Bronchial epithelial cell (primary cell): ENCODE measurements at regions not wholly inside any gene's neighbourhood (a gene's known extent, or its start where the extent isn't known, plus 50 kb on each side); places are given as distances from the start of the nearest gene placed in this dataset.

Experiments used
- DNase-seq: peaks from one replicate; pipeline ENCODE4 v3.0.0-alpha.2; 2010; ENCODE audit warnings: low read depth
- FAIRE-seq: peaks from 2 replicates; lab custom pipeline; 2011; peaks lifted over from hg19 to GRCh38; lab: Jason Lieb, UNC
- H3K27me3 ChIP-seq: 2 replicates; pipeline ENCODE4 v1.5.1; 2011; ENCODE audit warnings: low read length; ENCODE audit not compliant: control insufficient read depth, insufficient read depth
- H3K36me3 ChIP-seq: 2 replicates; pipeline ENCODE4 v1.5.1; 2011; ENCODE audit warnings: low read length; ENCODE audit not compliant: control insufficient read depth, insufficient read depth
- H3K4me3 ChIP-seq: 2 replicates; pipeline ENCODE4 v1.5.1; 2011; ENCODE audit warnings: mild to moderate bottlenecking, low read depth, low read length, control low read depth
- TF ChIP-seq, protein P1 (sequence below): IDR thresholded peaks from 2 replicates; pipeline ENCODE4 v1.5.1; 2011; ENCODE audit warnings: mild to moderate bottlenecking, moderate library complexity, low read length, control low read depth, inconsistent platforms; ENCODE audit not compliant: insufficient read depth, severe bottlenecking

- TF ChIP-seq, protein P1, sequence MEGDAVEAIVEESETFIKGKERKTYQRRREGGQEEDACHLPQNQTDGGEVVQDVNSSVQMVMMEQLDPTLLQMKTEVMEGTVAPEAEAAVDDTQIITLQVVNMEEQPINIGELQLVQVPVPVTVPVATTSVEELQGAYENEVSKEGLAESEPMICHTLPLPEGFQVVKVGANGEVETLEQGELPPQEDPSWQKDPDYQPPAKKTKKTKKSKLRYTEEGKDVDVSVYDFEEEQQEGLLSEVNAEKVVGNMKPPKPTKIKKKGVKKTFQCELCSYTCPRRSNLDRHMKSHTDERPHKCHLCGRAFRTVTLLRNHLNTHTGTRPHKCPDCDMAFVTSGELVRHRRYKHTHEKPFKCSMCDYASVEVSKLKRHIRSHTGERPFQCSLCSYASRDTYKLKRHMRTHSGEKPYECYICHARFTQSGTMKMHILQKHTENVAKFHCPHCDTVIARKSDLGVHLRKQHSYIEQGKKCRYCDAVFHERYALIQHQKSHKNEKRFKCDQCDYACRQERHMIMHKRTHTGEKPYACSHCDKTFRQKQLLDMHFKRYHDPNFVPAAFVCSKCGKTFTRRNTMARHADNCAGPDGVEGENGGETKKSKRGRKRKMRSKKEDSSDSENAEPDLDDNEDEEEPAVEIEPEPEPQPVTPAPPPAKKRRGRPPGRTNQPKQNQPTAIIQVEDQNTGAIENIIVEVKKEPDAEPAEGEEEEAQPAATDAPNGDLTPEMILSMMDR, result no peak
- Histone ChIP-seq H3K36me3 (no peaks in the 10 kb centered on the region), H3K27me3 (no peaks in the 10 kb centered on the region), H3K4me3 (no peak overlapping the region)
- DNase-seq (peak; percentile 59), FAIRE-seq (no peak)
Measured at GRCh38 chr2:71843391-71843850, 304.2 kb downstream of the CYP26B1 start.

DNA sequence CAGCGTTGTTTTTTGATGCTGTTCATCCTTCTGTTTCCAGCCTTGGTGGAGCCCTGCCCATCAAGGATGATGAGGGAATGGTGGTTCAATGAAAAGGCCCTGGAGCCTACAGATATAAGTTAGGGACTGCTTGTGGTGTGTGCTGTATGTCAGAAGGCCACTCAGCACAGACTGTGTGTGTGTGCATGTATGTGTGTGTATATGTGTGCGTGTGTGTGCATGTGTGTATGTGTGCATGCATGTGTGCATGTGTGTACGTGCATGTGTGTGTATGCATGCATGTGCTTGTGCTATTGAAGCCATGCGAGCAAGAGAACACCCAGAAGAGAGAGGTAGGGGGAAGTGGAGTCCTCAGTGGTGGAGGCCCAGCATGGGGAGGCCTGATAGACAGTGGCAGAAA is 304.9 kb downstream of the CYP26B1 start:
- DNase-seq (no peak), FAIRE-seq (no peak)
- TF ChIP-seq, protein P1, result no peak
- no peak overlapping the region for H3K4me3 ChIP-seq
- H3K27me3 ChIP-seq, result no peaks in the 10 kb centered on the region
- no peaks in the 10 kb centered on the region for H3K36me3 ChIP-seq

- DNase-seq (no peak), FAIRE-seq (no peak)
- H3K36me3 ChIP-seq, result no peaks in the 10 kb centered on the region
- H3K27me3 ChIP-seq, result no peaks in the 10 kb centered on the region
- H3K4me3 ChIP-seq, result no peak overlapping the region
- TF ChIP-seq, protein P1, result no peak
Measured at GRCh38 chr2:71839826-71840225, 307.8 kb downstream of the CYP26B1 start.

- no peaks in the 10 kb centered on the region for H3K36me3 ChIP-seq
- TF ChIP-seq, protein P1, result no peak
- peaks cover 2% of the 10 kb centered on the region for H3K27me3 ChIP-seq
- FAIRE-seq (no peak), DNase-seq (no peak)
- H3K4me3 ChIP-seq, result no peak overlapping the region
Measured at GRCh38 chr2:71834796-71835195, 312.9 kb downstream of the CYP26B1 start.

DNA sequence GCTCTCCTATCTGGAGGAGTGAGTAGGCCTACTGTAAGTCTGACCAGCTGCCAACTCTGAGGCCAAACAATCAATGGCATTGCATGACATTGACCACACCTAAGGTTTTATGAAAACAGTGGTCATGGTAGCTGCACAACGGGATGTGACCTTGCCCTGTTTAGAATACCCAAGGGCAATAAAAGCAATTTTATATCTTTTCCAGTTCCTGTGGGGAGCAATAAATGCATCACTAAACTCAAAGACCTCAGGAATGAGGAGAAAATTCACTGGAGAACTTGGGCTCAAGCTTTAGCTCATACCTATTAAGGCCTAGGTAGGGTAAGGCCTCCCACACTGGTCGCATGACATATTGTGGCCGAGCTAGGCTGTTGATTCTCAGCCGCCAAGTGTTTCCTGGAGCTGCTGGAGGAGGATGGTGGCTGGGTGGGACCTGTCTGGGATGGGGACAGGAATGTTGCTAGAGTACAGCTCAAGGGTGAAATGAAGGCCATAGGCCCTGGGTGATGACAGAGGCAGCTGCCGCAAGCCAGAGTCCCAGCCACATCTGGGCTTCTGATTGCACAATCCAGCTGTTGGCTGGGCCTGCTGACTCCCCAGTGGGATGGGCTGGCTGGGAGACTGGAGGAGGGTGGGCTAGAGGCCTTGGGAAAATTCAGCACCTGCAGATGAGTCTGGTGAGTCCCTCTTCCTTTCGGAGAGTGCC is 313.7 kb downstream of the CYP26B1 start:
- DNase-seq, result no peak
- Histone ChIP-seq H3K36me3 (no peaks in the 10 kb centered on the region), H3K27me3 (peaks cover 2% of the 10 kb centered on the region), H3K4me3 (no peak overlapping the region)
- no peak for FAIRE-seq
- TF ChIP-seq, protein P1, result no peak

- Histone ChIP-seq H3K4me3 (no peak overlapping the region), H3K27me3 (peaks cover 2% of the 10 kb centered on the region), H3K36me3 (no peaks in the 10 kb centered on the region)
- FAIRE-seq (no peak), DNase-seq (no peak)
- TF ChIP-seq, protein P1, result no peak
Measured at GRCh38 chr2:71833272-71833671, 314.4 kb downstream of the CYP26B1 start.
